GM18517 (cell line): ENCODE measurements at regions not wholly inside any gene's neighbourhood (a gene's known extent, or its start where the extent isn't known, plus 50 kb on each side); places are given as distances from the start of the nearest gene placed in this dataset.

Experiments
- ATAC-seq: cut with Tn5 transposase; IDR thresholded peaks from one replicate; pipeline ENCODE4 v1.9.1; 2021; ENCODE audit warnings: mild to moderate bottlenecking, moderate library complexity; ENCODE audit not compliant: unreplicated experiment

GRCh38 chr2:196479350-196479749 is 160.2 kb upstream of the CCDC150 start:
- ATAC-seq: no peak

- no peak for ATAC-seq
Observed at GRCh38 chr2:196480653-196481323, 158.7 kb upstream of the CCDC150 start.

DNA sequence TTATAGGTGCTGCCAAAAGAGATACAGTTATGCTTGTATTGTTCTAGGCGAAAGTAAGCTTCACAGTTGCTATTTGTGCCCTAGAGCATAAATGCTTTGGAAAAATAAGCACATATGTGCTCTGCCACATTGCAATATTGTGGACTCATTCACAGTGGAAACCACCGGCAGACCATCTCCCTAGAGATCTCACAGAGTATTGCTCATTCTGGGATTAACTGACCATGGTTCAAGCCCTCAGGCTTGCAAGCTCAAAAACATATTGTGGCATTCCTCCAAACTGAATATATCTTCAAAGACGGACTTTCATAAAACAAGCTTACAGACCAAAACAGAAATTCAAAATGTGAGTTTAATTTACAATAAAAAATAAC is 158.2 kb upstream of the CCDC150 start:
- no peak for ATAC-seq

DNA sequence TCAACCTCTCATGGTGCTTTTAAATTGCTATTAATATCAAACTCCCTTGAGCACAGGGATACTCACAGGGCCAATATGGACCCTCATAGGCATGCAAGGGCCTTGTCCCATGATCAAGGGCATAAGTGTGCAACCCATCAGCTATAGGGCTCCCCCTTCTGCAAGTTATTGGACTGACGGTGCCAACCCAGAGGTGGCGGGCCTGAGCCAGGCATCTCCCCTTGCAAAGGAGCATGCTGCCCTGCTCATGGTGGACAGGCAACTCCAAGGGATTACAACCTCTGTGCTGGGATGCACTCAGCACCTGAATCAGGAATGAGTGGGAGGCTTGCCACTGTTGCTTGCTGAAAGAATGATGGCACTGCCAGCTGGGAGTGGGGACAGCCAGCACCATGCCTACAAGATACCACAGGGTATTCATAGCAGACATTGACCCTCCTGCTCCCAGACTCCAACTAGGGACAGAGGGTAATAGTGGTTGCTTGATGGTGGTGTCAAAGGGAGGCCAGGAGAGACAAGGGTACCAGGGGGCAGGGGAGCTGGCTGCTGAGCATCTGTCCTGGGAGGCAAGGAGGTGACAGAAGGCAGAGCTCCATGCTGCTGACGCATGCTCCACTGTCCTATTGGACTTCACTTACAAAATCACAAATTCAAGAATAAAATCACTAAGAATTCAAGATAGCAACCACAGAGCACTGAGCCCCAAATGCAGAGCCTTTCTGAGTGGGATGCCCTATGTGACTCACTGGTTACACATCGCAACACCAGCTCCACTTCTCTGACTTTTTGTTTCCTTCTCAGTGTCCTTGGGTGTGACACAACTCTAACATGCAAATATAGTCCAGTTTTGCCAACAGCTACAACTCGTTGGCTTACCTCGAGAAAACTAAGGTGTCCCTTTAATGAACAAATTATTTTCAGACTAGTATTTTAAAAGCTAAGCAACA is 157.1 kb upstream of the CCDC150 start:
- ATAC-seq: no peak

DNA sequence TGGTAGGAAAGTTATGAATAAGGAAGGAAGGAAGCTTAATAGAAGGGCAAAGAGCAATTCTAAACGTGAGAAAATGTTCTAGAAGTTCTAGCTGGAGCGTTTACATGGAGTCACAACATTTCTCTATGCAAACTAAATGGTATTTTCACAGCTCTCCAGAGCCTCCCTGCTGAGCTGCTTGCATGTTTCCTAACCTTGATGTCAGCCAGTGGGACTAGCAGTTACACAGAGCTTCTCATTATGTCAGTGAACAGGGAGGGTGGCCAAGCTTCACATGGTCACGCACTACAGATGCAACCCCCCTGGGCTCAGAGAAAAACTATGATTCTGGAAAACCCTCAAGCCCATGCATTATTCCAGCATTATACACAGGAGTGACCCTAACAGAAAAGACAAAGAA is 153.4 kb upstream of the CCDC150 start:
- no peak for ATAC-seq

DNA sequence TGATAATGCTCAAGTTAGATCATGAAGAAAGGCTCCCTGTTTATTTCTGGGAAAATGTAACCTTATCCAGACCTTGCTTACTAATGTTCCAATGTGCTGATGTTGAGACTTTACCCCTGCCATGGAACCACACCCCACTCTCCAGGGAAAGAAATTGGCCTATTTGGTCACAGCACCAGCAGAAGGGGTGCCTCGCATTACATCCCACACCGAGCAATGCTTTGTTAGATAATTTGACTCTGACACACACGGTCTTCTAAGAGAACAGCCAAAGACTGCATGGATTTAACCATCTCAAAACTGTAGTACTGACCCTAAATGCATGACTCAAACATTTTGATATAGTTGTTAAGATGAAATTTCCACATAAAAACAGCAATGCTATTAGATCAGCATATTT is 152.1 kb upstream of the CCDC150 start:
- ATAC-seq: no peak

- ATAC-seq: no peak
Observed at GRCh38 chr2:196489371-196489770, 150.1 kb upstream of the CCDC150 start.

- no peak for ATAC-seq
Observed at GRCh38 chr2:196492946-196493345, 146.6 kb upstream of the CCDC150 start.

DNA sequence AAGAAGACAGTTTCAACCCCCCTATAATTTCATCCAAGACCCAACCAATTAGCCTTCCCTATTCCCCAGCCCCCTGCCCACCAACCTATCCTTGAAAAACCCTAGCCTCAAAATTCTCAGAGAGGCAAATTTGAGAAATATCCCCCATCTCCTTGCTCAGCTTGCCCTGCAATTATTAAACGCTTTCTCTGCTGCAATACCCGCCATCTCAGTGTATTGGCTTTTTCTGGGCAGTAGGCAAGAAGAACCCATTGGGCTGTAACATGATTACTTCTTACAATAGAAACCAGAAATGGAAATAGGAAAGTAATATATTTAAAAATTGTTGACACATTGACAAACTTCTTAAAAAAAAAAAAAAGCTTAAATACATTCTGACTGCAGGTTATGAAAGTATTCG is 140.6 kb upstream of the CCDC150 start:
- ATAC-seq: no peak

- no peak for ATAC-seq
Observed at GRCh38 chr2:196499686-196500085, 139.8 kb upstream of the CCDC150 start.

- no peak for ATAC-seq
Observed at GRCh38 chr2:196500686-196501431, 138.7 kb upstream of the CCDC150 start.

GRCh38 chr2:196501836-196502235 is 137.7 kb upstream of the CCDC150 start:
- ATAC-seq: no peak

- no peak for ATAC-seq
Observed at GRCh38 chr2:196502386-196502785, 137.1 kb upstream of the CCDC150 start.

GRCh38 chr2:196503398-196503797 is 136.1 kb upstream of the CCDC150 start:
- ATAC-seq: no peak

GRCh38 chr2:196504788-196505187 is 134.7 kb upstream of the CCDC150 start:
- no peak for ATAC-seq

DNA sequence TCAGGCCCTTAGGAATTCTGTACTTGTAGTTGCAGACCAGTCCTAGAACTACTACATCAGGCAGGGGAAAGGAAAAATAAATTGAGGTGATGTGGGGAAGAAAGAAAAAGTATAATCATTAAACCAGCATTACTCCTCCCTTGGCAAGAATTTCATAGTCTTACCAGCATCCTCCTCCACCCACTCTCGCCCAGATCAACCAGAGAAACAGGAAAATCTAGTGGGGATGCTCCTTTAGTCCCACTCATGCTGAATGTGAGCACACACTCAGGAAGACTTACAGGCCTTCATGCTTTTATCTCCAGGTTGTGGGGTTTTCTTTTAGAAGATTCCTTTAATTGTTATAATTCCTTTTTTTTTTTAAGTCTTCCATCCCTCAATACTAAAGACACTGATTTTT is 129.3 kb upstream of the CCDC150 start:
- ATAC-seq: no peak

DNA sequence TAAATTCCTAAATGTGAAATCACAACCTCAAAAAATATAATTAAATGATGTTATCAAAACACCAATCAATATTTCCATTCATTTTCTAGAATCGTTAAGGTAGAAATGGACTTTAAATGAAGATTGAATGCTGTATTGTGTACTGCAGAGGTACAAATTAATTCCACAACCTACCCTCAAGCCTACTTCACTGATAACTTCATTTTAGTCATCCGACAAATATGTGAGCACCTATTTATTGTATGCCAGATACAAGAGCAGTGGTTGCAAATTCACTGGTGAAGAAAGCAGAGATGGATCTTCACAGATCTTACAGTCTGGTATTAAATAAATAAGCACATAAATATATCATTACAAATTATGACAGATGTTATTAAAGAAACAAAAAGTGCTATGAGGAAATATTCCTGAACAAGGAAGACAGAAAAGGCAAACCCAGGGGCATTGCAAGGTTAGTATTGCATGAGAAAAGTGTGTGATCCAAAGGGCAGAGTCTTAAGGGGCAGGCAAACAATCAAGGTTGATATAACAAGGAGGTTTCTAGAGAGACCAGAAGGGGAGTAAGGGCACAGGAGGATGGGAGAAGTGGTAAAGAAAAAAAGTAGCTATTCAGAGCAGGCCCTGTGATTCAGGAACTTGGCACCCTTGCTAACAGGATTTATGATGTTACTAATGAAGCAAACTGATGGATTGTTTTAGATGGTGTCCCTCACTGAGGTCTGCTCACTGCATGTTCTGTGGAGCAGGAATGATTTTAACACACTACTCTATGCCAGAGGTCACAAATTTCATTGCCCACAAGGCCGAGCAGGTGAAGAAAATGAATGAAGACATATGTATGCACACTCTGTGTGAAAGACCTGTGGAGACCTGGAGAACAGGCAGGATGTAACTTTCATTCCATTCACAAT is 128.0 kb upstream of the CCDC150 start:
- ATAC-seq: no peak

DNA sequence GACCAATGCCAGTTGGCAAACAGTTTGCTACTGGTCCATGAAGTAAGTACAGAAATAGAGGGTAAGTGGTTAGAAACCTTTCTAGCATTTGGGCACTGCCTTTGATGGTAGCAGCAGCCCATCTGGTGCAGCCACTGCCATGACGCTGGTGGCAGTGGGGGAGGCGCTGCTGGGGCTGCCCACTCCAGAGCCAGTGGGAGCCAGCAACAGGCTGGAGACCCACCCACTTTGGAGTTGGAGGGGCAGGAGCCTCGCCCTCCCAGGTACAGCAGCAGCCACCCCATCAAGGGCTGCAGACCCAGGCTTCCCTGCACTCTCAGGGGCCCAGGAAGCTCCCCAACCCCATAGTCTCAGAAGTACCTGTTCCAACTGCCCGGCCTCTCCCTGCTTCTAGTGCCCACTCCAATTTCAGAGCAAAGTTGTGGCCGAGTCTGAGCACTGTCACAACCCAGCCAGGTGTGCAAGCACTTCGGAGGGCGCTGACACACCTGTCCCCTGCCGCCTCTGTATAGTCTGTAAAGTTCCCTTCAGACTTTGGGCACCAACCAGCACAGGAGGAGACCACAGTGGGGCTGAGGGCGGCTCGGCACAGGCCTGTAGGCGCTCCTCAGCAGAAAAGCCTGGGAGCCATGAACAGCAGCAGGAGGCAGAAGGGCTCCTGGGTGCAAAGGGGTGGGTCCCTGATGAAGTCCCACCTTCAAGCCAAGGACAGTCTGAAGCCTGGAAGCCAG is 125.6 kb upstream of the CCDC150 start:
- ATAC-seq: no peak

GRCh38 chr2:196514641-196515040 is 124.9 kb upstream of the CCDC150 start:
- no peak for ATAC-seq

DNA sequence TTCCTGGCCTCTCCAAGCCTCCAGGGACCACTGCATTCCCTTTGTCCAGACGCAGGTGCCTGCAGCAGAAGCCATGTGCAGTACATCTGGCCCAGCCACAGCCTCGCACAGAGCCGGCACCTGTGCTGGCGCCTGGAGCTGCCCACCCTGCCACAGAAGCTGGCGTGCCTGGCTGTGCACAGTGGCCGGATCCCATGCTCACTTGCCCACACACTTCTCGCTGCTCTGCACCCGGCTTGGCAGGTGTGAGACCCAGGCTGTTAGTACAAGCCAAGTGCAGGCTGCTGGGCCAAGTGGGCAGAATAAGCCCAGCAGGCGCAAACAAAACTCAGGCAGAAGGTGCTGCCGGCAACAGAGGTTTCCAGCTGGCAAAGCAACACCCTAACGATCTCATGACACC is 124.5 kb upstream of the CCDC150 start:
- no peak for ATAC-seq
